Motor neuron (in vitro differentiated cells): ENCODE measurements at regions not wholly inside any gene's neighbourhood (a gene's known extent, or its start where the extent isn't known, plus 50 kb on each side); places are given as distances from the start of the nearest gene placed in this dataset.

Source experiments
- ATAC-seq, 8 experiments: fragments of 200-7000 bp; cut with Tn5 transposase; replicated peaks in 6 of 8; 2 replicates each; pipeline ENCODE4 v1.8.0; 2021; ENCODE audit warnings: mild to moderate bottlenecking in 8 of 8, moderate library complexity in 8 of 8
- H3K27ac ChIP-seq, 2 donors: fragments of 250-450 bp; sonication (Bioruptor Pico); 2 replicates each; pipeline ENCODE4 v1.9.0; 2021; ENCODE audit warnings: antibody characterized with exemption in 2 of 2, mild to moderate bottlenecking in 2 of 2, moderate library complexity in 1 of 2
- H3K4me1 ChIP-seq, 2 donors: fragments of 250-450 bp; sonication (Bioruptor Pico); replicated peaks in 1 of 2; 2 replicates each; pipeline ENCODE4 v1.6.1; 2021; ENCODE audit warnings: antibody characterized with exemption in 2 of 2, mild to moderate bottlenecking in 2 of 2, moderate library complexity in 1 of 2
- H3K4me3 ChIP-seq, 5 donors: fragments of 250-450 bp; sonication (Bioruptor Pico); 2 replicates each; pipeline ENCODE4 v1.9.0; 2021; ENCODE audit warnings: antibody characterized with exemption in 5 of 5, mild to moderate bottlenecking in 5 of 5, moderate library complexity in 4 of 5
- WGBS, 10 experiments: fragments of 450-650 bp; shearing (Covaris generic); methylation state at CpG; one replicate each; pipeline ENCODE4 v1.0.0; 2022; 5-methylcytosine and 5-hydroxymethylcytosine counted together
- in situ Hi-C, 9 experiments: fragments of 400-800 bp; cut with MboI; loops; one replicate each; pipeline ENCODE4 v1.15.0; 2021; ENCODE audit warnings: low sequenced_read_pairs in 9 of 9, low pct_unique_long_range_greater_than_20kb in 2 of 9; ENCODE audit not compliant: unreplicated experiment in 9 of 9

GRCh38 chr2:39603436-39603835 is 62.3 kb upstream of the TMEM178A start:
- WGBS, 10 experiments = 0 to 50% (median 21%) methylated on average over 1 to 2 of the region's 2 CpGs; no CpG with 5 or more reads in 1 of the 10 experiments
- in situ Hi-C loops = no loop called here
- Histone ChIP-seq H3K4me1 (peaks cover 4 to 7% of the 10 kb centered on the region in 2 donors), H3K4me3 (no peak overlapping the region), H3K27ac (no peak overlapping the region)
- ATAC-seq = no peak

- no peak for ATAC-seq
- 50 to 100% (median 80%) methylated on average over 1 to 3 of the region's 4 CpGs; no CpG with 5 or more reads in 3 of the 10 experiments for WGBS, 10 experiments
- in situ Hi-C loops = no loop called here
These were observed 60.9 kb upstream of the TMEM178A start for GRCh38 chr2:39604866-39605265.

GRCh38 chr2:39606585-39606984 is 59.1 kb upstream of the TMEM178A start:
- H3K4me3 ChIP-seq = no peak overlapping the region
- WGBS, 10 experiments = 30 to 100% (median 73%) methylated on average over 1 to 4 of the region's 4 CpGs; no CpG with 5 or more reads in 3 of the 10 experiments
- ATAC-seq = no peak
- in situ Hi-C loops = no loop called here
- H3K27ac ChIP-seq = no peak overlapping the region
- H3K4me1 ChIP-seq = peaks cover 11 to 14% of the 10 kb centered on the region in 2 donors

More at GRCh38 chr2:39604866-39605265, 60.9 kb upstream of the TMEM178A start:
- Histone ChIP-seq H3K4me3 (no peak overlapping the region), H3K27ac (no peak overlapping the region), H3K4me1 (peaks cover 11 to 14% of the 10 kb centered on the region in 2 donors)

- peak in 1 of 8 experiments; percentile 42 for ATAC-seq
- no peak overlapping the region for H3K4me3 ChIP-seq
- 72 to 100% (median 100%) methylated on average over 1 to 4 of the region's 4 CpGs; no CpG with 5 or more reads in 1 of the 10 experiments for WGBS, 10 experiments
- peaks cover 11 to 14% of the 10 kb centered on the region in 2 donors for H3K4me1 ChIP-seq
- in situ Hi-C loops = no loop called here
- no peak overlapping the region for H3K27ac ChIP-seq
These were observed 58.0 kb upstream of the TMEM178A start for GRCh38 chr2:39607538-39608262.

- Histone ChIP-seq H3K4me1 (peaks cover 11 to 14% of the 10 kb centered on the region in 2 donors), H3K4me3 (no peak overlapping the region), H3K27ac (no peak overlapping the region)
- in situ Hi-C loops = no loop called here
- 64 to 100% (median 90%) methylated on average over 1 to 4 of the region's 4 CpGs; no CpG with 5 or more reads in 2 of the 10 experiments for WGBS, 10 experiments
- ATAC-seq = peak in 1 of 8 experiments; percentile 65
These were observed 57.5 kb upstream of the TMEM178A start for GRCh38 chr2:39608263-39608575.

GRCh38 chr2:39608686-39609441 is 56.9 kb upstream of the TMEM178A start:
- in situ Hi-C loops = no loop called here
- Histone ChIP-seq H3K27ac (no peak overlapping the region), H3K4me1 (peaks cover 11 to 14% of the 10 kb centered on the region in 2 donors), H3K4me3 (no peak overlapping the region)
- WGBS, 10 experiments = 0 to 80% (median 47%) methylated on average over 1 to 4 of the region's 6 CpGs; no CpG with 5 or more reads in 1 of the 10 experiments
- ATAC-seq = peak in 6 of 8 experiments; percentile 13 to 82 (median 51)

GRCh38 chr2:39609917-39610316 is 55.8 kb upstream of the TMEM178A start:
- ATAC-seq = no peak
- in situ Hi-C loops = no loop called here
- WGBS, 10 experiments = 50 to 100% (median 93%) methylated on average over 1 to 2 of the region's 2 CpGs; no CpG with 5 or more reads in 1 of the 10 experiments
- Histone ChIP-seq H3K27ac (no peak overlapping the region), H3K4me3 (no peak overlapping the region), H3K4me1 (peaks cover 11 to 14% of the 10 kb centered on the region in 2 donors)

GRCh38 chr2:39615675-39616074 is 50.0 kb upstream of the TMEM178A start:
- no peak for ATAC-seq

More at GRCh38 chr2:39615675-39616074, 50.0 kb upstream of the TMEM178A start:
- WGBS, 10 experiments = 67 to 100% (median 82%) methylated on average over 1 of the region's 1 CpG; no CpG with 5 or more reads in 6 of the 10 experiments
- Histone ChIP-seq H3K27ac (no peak overlapping the region), H3K4me3 (no peak overlapping the region), H3K4me1 (no peaks in the 10 kb centered on the region)
- in situ Hi-C loops = no loop called here
